Thymus (tissue), 11 donors: ENCODE measurements at regions not wholly inside any gene's neighbourhood (a gene's known extent, or its start where the extent isn't known, plus 50 kb on each side); places are given as distances from the start of the nearest gene placed in this dataset.
"Not testable (repeated sequence)": the region's sequence is repeated elsewhere in the genome, so short reads cannot be mapped to it uniquely, and the experiment has no call there.

Experiments used
- DNase-seq, 9 donors: peaks; one replicate each; pipeline ENCODE4 v3.0.0-alpha.2; 2013; ENCODE audit warnings: low spot score in 9 of 9, low read depth in 6 of 9, missing footprints in 1 of 9
- H3K27ac ChIP-seq, 2 donors: one replicate each; pipeline ENCODE4 v1.5.1; 2013; ENCODE audit warnings: control low read depth in 1 of 2, low read depth in 1 of 2, low read length in 1 of 2, mild to moderate bottlenecking in 1 of 2, moderate library complexity in 1 of 2
- H3K27me3 ChIP-seq, 2 donors: one replicate each; pipeline ENCODE4 v1.5.1; 2013; ENCODE audit warnings: low read length in 1 of 2; ENCODE audit not compliant: control insufficient read depth in 2 of 2, insufficient read depth in 1 of 2
- H3K36me3 ChIP-seq, 2 donors: one replicate each; pipeline ENCODE4 v1.5.1; 2013; ENCODE audit warnings: low read length in 1 of 2, mild to moderate bottlenecking in 1 of 2, moderate library complexity in 1 of 2; ENCODE audit not compliant: control insufficient read depth in 2 of 2, insufficient read depth in 2 of 2
- H3K4me1 ChIP-seq, 2 donors: one replicate each; pipeline ENCODE4 v1.5.1; 2013; ENCODE audit warnings: low read length in 2 of 2; ENCODE audit not compliant: control insufficient read depth in 2 of 2, insufficient read depth in 2 of 2
- H3K4me3 ChIP-seq, 2 donors: one replicate each; pipeline ENCODE4 v1.5.1; 2013; ENCODE audit warnings: low read length in 2 of 2, control low read depth in 1 of 2, mild to moderate bottlenecking in 1 of 2
- H3K9me3 ChIP-seq, 2 donors: one replicate each; pipeline ENCODE4 v1.5.1; 2013; ENCODE audit warnings: low read length in 1 of 2, mild to moderate bottlenecking in 1 of 2; ENCODE audit not compliant: control insufficient read depth in 2 of 2, insufficient read depth in 1 of 2
- WGBS: extraction: QIAGEN DNeasy Blood & Tissue Kit; methylation state at CpG from one replicate; pipeline ENCODE4 v1.1.7; 2013; 5-methylcytosine and 5-hydroxymethylcytosine counted together
- donor health status: healthy.

DNA sequence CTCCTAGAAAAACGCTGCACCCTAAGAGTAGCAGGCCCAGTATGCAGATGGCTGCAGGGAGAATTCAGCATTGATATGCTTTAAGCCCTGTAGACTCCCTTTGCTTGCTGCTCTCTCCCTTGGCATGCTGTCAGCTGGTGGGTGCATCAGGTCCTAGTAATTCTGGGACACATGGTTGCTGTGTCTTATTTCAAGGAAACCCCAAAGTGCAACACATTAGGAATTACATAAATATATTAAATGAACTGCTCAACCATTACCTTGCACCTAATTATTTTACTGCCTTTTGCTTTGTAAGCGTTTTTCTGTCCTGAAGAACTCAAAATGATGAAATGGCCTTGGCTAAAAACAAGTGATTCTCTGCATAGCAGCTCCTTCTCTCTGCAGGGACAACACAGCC is 516.3 kb downstream of the ZIC3 start:
- no peak for DNase-seq
- Histone ChIP-seq H3K36me3 (no peaks in the 10 kb centered on the region), H3K27ac (no peak overlapping the region), H3K4me1 (no peaks in the 10 kb centered on the region), H3K9me3 (no peaks in the 10 kb centered on the region), H3K27me3 (no peaks in the 10 kb centered on the region), H3K4me3 (no peak overlapping the region)
- WGBS, result 38% methylated on average over 2 of the region's 2 CpGs

DNA sequence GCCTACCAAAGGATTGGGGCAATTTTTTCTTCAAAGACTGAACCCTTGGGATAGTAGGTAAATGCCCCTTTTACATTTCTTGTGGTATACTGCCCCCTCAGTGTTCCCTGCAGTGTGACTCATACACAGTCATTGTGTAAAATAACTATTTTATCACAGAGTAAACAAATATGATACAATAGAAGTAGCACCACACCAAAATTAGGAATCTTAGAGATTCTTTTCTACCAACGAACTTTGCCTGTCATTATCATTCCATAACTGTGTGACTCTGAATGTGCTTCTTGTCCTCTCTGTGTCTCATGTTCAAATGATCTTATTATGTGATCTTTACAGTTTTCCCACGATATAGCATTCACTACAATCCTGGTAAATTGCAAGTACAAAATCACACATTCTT is 517.0 kb downstream of the ZIC3 start:
- Histone ChIP-seq H3K36me3 (no peaks in the 10 kb centered on the region), H3K4me3 (no peak overlapping the region), H3K9me3 (no peaks in the 10 kb centered on the region), H3K4me1 (no peaks in the 10 kb centered on the region), H3K27ac (no peak overlapping the region), H3K27me3 (no peaks in the 10 kb centered on the region)
- WGBS, result 74% methylated on average over 2 of the region's 2 CpGs
- no peak for DNase-seq

DNA sequence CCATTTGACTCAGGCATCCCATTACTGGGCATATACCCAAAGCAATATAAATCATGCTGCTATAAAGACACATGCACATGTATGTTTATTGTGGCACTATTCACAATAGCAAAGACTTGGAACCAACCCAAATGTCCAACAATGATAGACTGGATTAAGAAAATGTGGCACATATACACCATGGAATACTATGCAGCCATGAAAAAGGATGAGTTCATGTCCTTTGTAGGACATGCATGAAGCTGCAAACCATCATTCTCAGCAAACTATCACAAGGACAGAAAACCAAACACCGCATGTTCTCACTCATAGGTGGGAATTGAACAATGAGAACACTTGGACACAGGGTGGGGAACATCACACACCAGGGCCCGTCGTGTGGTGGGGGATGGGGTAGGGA is 545.0 kb downstream of the ZIC3 start:
- not testable (repeated sequence) for H3K27me3 ChIP-seq, H3K4me3 ChIP-seq, H3K36me3 ChIP-seq, H3K4me1 ChIP-seq, DNase-seq, H3K27ac ChIP-seq, H3K9me3 ChIP-seq
- WGBS, result 99% methylated on average over 3 of the region's 3 CpGs

DNA sequence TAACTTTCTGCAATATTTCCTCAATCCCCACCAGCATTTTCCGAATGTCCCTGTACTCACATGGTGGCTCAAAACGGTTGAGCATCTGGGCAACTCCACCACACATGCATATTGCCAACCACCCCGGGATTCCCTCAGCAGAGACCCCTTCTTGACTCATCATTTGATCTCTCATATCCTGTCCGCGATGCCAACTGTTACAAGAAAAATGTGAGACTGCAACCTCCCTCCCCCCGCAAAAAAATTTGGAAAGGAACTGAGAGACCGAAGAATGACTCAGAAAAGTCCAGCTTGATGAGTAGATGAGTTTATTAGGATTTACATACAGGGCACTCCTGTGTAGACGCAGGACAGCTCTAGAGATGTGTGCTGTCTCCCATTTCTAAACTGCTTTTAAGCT is 561.4 kb downstream of the ZIC3 start:
- Histone ChIP-seq H3K36me3 (no peaks in the 10 kb centered on the region), H3K27ac (no peak overlapping the region), H3K4me3 (no peak overlapping the region), H3K4me1 (no peaks in the 10 kb centered on the region), H3K27me3 (no peaks in the 10 kb centered on the region), H3K9me3 (no peaks in the 10 kb centered on the region)
- no peak for DNase-seq
- WGBS, result 86% methylated on average over 8 of the region's 8 CpGs

DNA sequence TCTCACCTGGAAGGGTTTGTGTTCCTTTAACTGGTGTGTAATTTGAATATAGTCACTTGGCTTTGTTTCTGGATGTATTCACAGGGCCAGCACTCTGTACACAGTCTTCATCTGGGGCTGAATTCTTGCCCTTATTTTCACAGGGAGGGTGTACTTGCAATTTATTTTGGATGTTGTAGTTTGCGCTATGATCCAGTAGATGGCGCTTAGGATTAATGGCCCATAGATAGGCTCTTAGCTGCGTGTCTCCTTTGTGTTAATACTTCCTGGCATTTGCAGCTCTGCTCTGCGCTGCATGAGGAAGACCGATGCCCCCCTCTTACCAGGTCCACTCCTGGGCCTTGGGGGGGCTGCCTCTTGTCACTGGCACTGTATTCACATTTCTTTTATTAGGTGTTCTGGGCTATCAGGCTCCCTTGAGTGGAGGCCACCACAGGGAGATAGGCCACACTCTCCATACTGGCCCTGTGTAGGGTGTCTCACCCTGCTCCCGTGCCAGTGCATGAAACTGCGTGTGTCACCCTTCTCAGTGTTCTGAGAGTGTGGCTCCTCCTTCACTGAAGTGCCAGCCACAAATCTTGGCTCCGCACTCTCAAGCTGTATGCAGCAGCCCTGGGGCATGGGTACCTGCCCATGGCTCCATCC is 562.2 kb downstream of the ZIC3 start:
- H3K4me3 ChIP-seq, result no peak overlapping the region
- no peaks in the 10 kb centered on the region for H3K9me3 ChIP-seq
- peak in 3 of 9 donors; percentile 0 to 27 (median 26) for DNase-seq
- H3K36me3 ChIP-seq, result no peaks in the 10 kb centered on the region
- no peaks in the 10 kb centered on the region for H3K27me3 ChIP-seq
- H3K27ac ChIP-seq, result no peak overlapping the region
- H3K4me1 ChIP-seq, result no peaks in the 10 kb centered on the region
- 38% methylated on average over 8 of the region's 8 CpGs for WGBS

DNA sequence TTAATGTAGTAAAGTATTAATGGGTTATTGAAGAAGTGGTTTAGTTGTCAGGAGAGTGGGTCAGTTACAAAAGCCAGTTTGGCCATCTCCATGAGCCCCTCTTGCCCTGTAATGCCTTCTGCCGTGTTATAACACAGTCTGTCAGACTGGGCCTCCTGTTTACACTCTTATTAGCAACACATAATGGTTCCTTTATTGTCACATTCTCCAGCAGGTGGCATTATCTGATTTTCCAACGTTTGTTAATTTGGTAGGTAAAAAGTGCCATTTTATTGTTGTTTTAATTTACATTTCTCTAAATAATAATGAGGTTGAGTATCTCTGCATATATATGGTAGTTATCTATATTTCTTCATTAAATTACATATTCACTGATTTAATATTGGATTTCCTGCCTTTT is 560.8 kb downstream of the FGF13 start:
- WGBS, result 28% methylated on average over 2 of the region's 2 CpGs
- Histone ChIP-seq H3K9me3 (no peaks in the 10 kb centered on the region), H3K4me1 (no peaks in the 10 kb centered on the region), H3K4me3 (no peak overlapping the region), H3K36me3 (no peaks in the 10 kb centered on the region), H3K27ac (no peak overlapping the region), H3K27me3 (no peaks in the 10 kb centered on the region)
- DNase-seq, result no peak

DNA sequence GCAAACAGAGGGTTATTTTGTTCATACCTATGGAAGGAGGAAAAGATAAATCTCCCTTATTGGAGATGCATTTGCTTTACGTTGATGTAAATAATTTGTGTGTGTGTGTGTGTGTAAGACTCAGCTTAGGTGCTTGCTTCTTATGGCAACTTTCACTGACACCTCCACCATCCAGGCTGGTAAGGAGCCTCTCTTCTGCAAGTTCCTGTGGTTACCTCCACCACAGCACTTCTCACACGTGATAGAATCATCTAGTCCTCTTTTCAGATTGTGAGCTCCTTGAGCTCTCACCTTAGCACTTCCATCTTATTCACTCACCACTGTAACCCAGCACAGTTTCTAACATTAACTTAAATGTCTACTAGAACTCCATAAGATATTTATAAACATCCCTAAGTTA is 553.7 kb downstream of the FGF13 start:
- WGBS, result 62% methylated on average over 2 of the region's 2 CpGs

DNA sequence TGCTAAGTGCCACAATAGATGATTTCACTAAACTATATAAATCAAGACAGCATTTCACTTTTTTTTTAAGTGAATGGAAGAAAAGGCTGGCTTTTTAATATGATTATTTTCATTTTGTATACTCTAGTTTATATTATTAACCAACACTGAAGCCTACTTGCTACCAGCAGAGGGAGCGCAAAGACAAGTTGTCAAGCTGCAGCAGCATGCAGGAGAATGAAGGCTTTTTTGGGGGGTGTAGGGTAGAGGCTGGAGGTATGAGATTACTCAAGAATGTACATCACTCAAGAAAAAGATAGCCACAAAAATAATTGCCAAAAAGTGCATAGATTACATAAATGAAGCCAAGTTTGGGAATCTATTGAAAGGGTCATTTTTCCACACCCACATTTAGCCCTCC is 519.5 kb downstream of the FGF13 start:
- Histone ChIP-seq H3K36me3 (no peaks in the 10 kb centered on the region), H3K4me1 (no peaks in the 10 kb centered on the region), H3K27me3 (no peaks in the 10 kb centered on the region), H3K27ac (no peak overlapping the region), H3K4me3 (no peak overlapping the region), H3K9me3 (no peaks in the 10 kb centered on the region)
- no peak for DNase-seq
- 24% methylated on average over 1 of the region's 1 CpG for WGBS

More for the DNA sequence above, 553.7 kb downstream of the FGF13 start:
- no peaks in the 10 kb centered on the region for H3K27me3 ChIP-seq
- no peak for DNase-seq
- H3K36me3 ChIP-seq, result no peaks in the 10 kb centered on the region
- no peak overlapping the region for H3K4me3 ChIP-seq
- no peak overlapping the region for H3K27ac ChIP-seq
- H3K4me1 ChIP-seq, result no peaks in the 10 kb centered on the region
- H3K9me3 ChIP-seq, result no peaks in the 10 kb centered on the region

DNA sequence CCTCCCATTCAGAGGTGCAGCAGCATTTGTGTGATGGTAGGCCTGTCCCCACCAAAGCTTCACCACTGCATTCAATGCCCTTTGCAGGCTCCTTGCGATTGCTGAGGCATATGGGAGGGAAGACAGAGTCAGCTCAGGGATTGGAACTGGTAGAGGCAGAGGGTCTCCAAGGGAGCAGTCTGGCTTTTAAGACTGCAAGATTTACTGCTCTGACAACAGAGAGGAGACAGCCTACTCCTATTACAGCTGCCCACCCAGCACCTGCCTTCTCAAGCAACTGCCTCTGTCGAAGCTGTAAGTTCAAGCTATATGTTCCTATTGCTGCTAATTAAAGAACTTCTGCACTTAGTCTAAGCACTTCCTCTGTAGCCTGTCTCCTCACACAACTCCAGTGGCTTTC is 481.8 kb downstream of the FGF13 start:
- Histone ChIP-seq H3K27me3 (no peaks in the 10 kb centered on the region), H3K27ac (no peak overlapping the region), H3K4me1 (no peaks in the 10 kb centered on the region), H3K36me3 (no peaks in the 10 kb centered on the region), H3K9me3 (peaks cover 0 to 5% of the 10 kb centered on the region in 2 donors), H3K4me3 (no peak overlapping the region)
- 81% methylated on average over 2 of the region's 2 CpGs for WGBS
- no peak for DNase-seq

DNA sequence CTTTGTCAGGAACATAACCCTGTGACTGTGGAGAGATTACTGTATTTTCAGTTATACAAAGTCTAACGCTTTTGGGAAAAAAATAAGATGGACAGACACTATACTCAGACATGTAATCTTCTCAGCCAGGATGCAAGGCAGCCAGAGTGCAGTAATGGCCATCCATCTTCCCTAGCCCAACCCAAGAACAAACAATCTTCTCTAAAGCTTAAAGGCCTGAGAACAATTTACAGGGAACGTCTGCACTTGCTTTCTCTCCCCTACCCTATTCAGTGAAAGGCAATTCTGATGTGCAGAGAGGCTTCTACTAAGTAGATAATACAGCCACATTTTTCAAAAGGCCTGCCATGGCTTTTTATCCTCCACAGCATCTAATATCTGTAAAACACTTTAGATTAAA is 471.3 kb downstream of the FGF13 start:
- no peaks in the 10 kb centered on the region for H3K4me1 ChIP-seq
- no peaks in the 10 kb centered on the region for H3K36me3 ChIP-seq
- no peaks in the 10 kb centered on the region for H3K27me3 ChIP-seq
- no peak for DNase-seq
- no peaks in the 10 kb centered on the region for H3K9me3 ChIP-seq
- H3K4me3 ChIP-seq, result no peak overlapping the region
- H3K27ac ChIP-seq, result no peak overlapping the region
- WGBS, result 85% methylated on average over 2 of the region's 2 CpGs
